GM23338 (cell line): ENCODE measurements at regions not wholly inside any gene's neighbourhood (a gene's known extent, or its start where the extent isn't known, plus 50 kb on each side); places are given as distances from the start of the nearest gene placed in this dataset.

ENCODE experiments used
- ATAC-seq: fragments of 200-7000 bp; cut with Tn5 transposase; 3 replicates; pipeline ENCODE4 v1.9.1; 2020
- DNase-seq: peaks from one replicate; pipeline ENCODE4 v3.0.0-alpha.2; 2015; ENCODE audit warnings: low spot score
- H2AFZ ChIP-seq: fragments of 200-600 bp; sonication (generic); 2 replicates; pipeline ENCODE4 v1.8.0; 2016; ENCODE audit warnings: antibody characterized with exemption, mild to moderate bottlenecking, moderate library complexity
- H3F3A ChIP-seq: fragments of 200-600 bp; sonication (generic); replicated peaks from 2 replicates; pipeline ENCODE4 v1.8.0; 2017; ENCODE audit warnings: antibody characterized with exemption, mixed run types, low read depth
- H3K27ac ChIP-seq: fragments of 200-600 bp; sonication (generic); 2 replicates; pipeline ENCODE4 v1.6.1; 2016; ENCODE audit warnings: low read depth
- H3K27me3 ChIP-seq: fragments of 200-600 bp; sonication (generic); 2 replicates; pipeline ENCODE4 v1.8.0; 2016; ENCODE audit warnings: mild to moderate bottlenecking, mixed run types, moderate library complexity; ENCODE audit not compliant: insufficient read depth
- H3K36me3 ChIP-seq: fragments of 200-600 bp; sonication (generic); 2 replicates; pipeline ENCODE4 v1.8.0; 2016; ENCODE audit warnings: mild to moderate bottlenecking; ENCODE audit not compliant: insufficient read depth
- H3K4me1 ChIP-seq: fragments of 200-600 bp; sonication (generic); 2 replicates; pipeline ENCODE4 v1.8.0; 2016; ENCODE audit warnings: mild to moderate bottlenecking, moderate library complexity; ENCODE audit not compliant: insufficient read depth
- H3K4me2 ChIP-seq: fragments of 200-600 bp; sonication (generic); 2 replicates; pipeline ENCODE4 v1.7.1; 2017; ENCODE audit warnings: mixed run types
- H3K4me3 ChIP-seq: fragments of 200-600 bp; sonication (generic); 2 replicates; pipeline ENCODE4 v1.6.1; 2016; ENCODE audit warnings: mixed run types
- H3K79me2 ChIP-seq: fragments of 200-600 bp; sonication (generic); replicated peaks from 2 replicates; pipeline ENCODE4 v1.8.0; 2017; ENCODE audit warnings: mild to moderate bottlenecking; ENCODE audit not compliant: insufficient read depth
- H3K9me2 ChIP-seq: fragments of 200-600 bp; sonication (generic); 2 replicates; pipeline ENCODE4 v1.8.0; 2017; ENCODE audit not compliant: insufficient read depth
- H4K20me1 ChIP-seq: fragments of 200-600 bp; sonication (generic); replicated peaks from 2 replicates; pipeline ENCODE4 v1.8.0; 2017; ENCODE audit warnings: mild to moderate bottlenecking; ENCODE audit not compliant: insufficient read depth
- H3K27ac Mint-ChIP-seq: 2 replicates; pipeline ENCODE4 v1.8.0; 2020; ENCODE audit warnings: inconsistent platforms, mild to moderate bottlenecking, moderate library complexity, mixed read lengths
- H3K27me3 Mint-ChIP-seq: 3 replicates; pipeline ENCODE4 v1.8.0; 2022; ENCODE audit warnings: low read depth, mild to moderate bottlenecking, moderate library complexity, mixed read lengths, inconsistent platforms; ENCODE audit not compliant: insufficient read depth, poor library complexity
- H3K36me3 Mint-ChIP-seq: 3 replicates; pipeline ENCODE4 v1.8.0; 2021; ENCODE audit warnings: low read depth, mild to moderate bottlenecking, inconsistent platforms, moderate library complexity, mixed read lengths
- H3K4me1 Mint-ChIP-seq: 3 replicates; pipeline ENCODE4 v1.8.0; 2020; ENCODE audit warnings: mild to moderate bottlenecking, inconsistent platforms, mixed read lengths
- H3K4me3 Mint-ChIP-seq: 3 replicates; pipeline ENCODE4 v1.8.0; 2021; ENCODE audit warnings: moderate library complexity, mild to moderate bottlenecking, inconsistent platforms, mixed read lengths
- H3K9me3 Mint-ChIP-seq: 3 replicates; pipeline ENCODE4 v1.8.0; 2020; ENCODE audit warnings: moderate library complexity, mild to moderate bottlenecking, inconsistent platforms, mixed read lengths
- CREB1 ChIP-seq: fragments of 250-450 bp; sonication (Bioruptor Pico); IDR thresholded peaks from 2 replicates; pipeline ENCODE4 v1.5.0; 2020; ENCODE audit warnings: low read depth, mild to moderate bottlenecking, moderate library complexity
- CTCF ChIP-seq, 2 experiments: fragments of 200-600 bp in 1 of 2; sonication (generic) in 1 of 2; conservative IDR thresholded peaks; 2 replicates each; pipeline versions ENCODE4 v1.5.1 to v1.6.1; 2016 to 2017; ENCODE audit warnings: antibody characterized with exemption in 2 of 2, low read depth in 2 of 2, mild to moderate bottlenecking in 2 of 2, moderate library complexity in 1 of 2
- EZH2 ChIP-seq: fragments of 200-600 bp; sonication (generic); IDR thresholded peaks from one replicate; pipeline ENCODE4 v1.8.0; 2017; ENCODE audit warnings: antibody characterized with exemption, mild to moderate bottlenecking, low read depth; ENCODE audit not compliant: unreplicated experiment
- EZH2phosphoT487 ChIP-seq: fragments of 200-600 bp; sonication (generic); IDR thresholded peaks from one replicate; pipeline ENCODE4 v1.8.1; 2018; ENCODE audit warnings: antibody characterized with exemption; ENCODE audit not compliant: unreplicated experiment
- JUNB ChIP-seq: IDR thresholded peaks from one replicate; pipeline ENCODE4 v1.6.1; 2016; ENCODE audit warnings: antibody characterized with exemption; ENCODE audit not compliant: unreplicated experiment
- NANOG ChIP-seq: IDR thresholded peaks from 2 replicates; pipeline ENCODE4 v1.6.1; 2016; ENCODE audit warnings: antibody characterized with exemption, borderline replicate concordance
- POLR2AphosphoS5 ChIP-seq: IDR thresholded peaks from 2 replicates; pipeline ENCODE4 v1.6.1; 2016; ENCODE audit warnings: antibody characterized with exemption, low read depth
- STAT1 ChIP-seq: IDR thresholded peaks from one replicate; pipeline ENCODE4 v1.6.1; 2016; ENCODE audit warnings: antibody characterized with exemption; ENCODE audit not compliant: unreplicated experiment
- ZNF114 ChIP-seq: fragments of 250-450 bp; sonication (Bioruptor Pico); IDR thresholded peaks from 2 replicates; pipeline ENCODE4 v1.5.0; 2020; ENCODE audit warnings: mild to moderate bottlenecking, moderate library complexity
- ZNF331 ChIP-seq: fragments of 250-450 bp; sonication (Bioruptor Pico); IDR thresholded peaks from 2 replicates; pipeline ENCODE4 v1.5.0; 2020; ENCODE audit warnings: low read depth, mild to moderate bottlenecking, moderate library complexity
- TF ChIP-seq, protein P1 (sequence below): IDR thresholded peaks from one replicate; pipeline ENCODE4 v1.6.1; 2018; ENCODE audit warnings: antibody characterized with exemption; ENCODE audit not compliant: unreplicated experiment
- TF ChIP-seq, protein P2 (sequence below): fragments of 250-450 bp; sonication (Bioruptor Pico); IDR thresholded peaks from 2 replicates; pipeline ENCODE4 v1.5.0; 2020; ENCODE audit warnings: mild to moderate bottlenecking, moderate library complexity
- TF ChIP-seq, protein P3 (sequence below): IDR thresholded peaks from 2 replicates; pipeline ENCODE4 v1.6.1; 2016; ENCODE audit warnings: antibody characterized with exemption

DNA sequence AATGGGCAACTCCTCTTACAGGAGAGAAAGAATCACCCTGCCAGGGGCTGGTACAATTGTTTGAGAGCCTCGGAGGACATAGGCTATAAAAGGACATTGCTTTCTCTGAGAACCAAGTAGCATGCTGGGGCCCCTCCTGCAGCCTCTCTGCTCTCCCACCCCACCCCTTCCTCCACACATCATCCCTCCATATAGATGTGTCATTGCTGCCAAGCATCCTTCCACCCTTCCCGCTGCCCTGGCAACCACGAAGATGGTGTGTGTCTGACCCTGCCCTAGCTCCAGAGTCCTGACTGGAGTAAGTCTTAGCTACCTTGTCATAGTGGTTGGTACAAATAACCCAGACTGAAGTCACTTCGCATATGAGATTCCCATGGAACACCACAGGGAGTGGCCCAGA is 129.7 kb downstream of the SNX5 start:
- Histone ChIP-seq H3K4me3 (no peak overlapping the region), H3K9me2 (no peaks in the 10 kb centered on the region), H3K36me3 (no peaks in the 10 kb centered on the region), H3F3A (no peaks in the 10 kb centered on the region), H3K27me3 (no peaks in the 10 kb centered on the region), H3K4me2 (no peak overlapping the region), H3K4me1 (peaks cover 16% of the 10 kb centered on the region), H3K27ac (no peak overlapping the region), H2AFZ (peak overlapping the region; percentile 78; the same call in 1 of the 2 replicates), H4K20me1 (no peaks in the 10 kb centered on the region), H3K79me2 (no peaks in the 10 kb centered on the region)
- TF ChIP-seq STAT1 (no peak), EZH2 (no peak), NANOG (no peak), CREB1 (CRISPR knock-in tag) (no peak), EZH2phosphoT487 (no peak), ZNF331 (CRISPR knock-in tag) (no peak), CTCF (conservative IDR thresholded peaks at IDR 0.05; ENCODE audit: low read depth in 2 of 2) (no peak), ZNF114 (CRISPR knock-in tag) (no peak), JUNB (no peak), POLR2AphosphoS5 (no peak)
- TF ChIP-seq, protein P1, sequence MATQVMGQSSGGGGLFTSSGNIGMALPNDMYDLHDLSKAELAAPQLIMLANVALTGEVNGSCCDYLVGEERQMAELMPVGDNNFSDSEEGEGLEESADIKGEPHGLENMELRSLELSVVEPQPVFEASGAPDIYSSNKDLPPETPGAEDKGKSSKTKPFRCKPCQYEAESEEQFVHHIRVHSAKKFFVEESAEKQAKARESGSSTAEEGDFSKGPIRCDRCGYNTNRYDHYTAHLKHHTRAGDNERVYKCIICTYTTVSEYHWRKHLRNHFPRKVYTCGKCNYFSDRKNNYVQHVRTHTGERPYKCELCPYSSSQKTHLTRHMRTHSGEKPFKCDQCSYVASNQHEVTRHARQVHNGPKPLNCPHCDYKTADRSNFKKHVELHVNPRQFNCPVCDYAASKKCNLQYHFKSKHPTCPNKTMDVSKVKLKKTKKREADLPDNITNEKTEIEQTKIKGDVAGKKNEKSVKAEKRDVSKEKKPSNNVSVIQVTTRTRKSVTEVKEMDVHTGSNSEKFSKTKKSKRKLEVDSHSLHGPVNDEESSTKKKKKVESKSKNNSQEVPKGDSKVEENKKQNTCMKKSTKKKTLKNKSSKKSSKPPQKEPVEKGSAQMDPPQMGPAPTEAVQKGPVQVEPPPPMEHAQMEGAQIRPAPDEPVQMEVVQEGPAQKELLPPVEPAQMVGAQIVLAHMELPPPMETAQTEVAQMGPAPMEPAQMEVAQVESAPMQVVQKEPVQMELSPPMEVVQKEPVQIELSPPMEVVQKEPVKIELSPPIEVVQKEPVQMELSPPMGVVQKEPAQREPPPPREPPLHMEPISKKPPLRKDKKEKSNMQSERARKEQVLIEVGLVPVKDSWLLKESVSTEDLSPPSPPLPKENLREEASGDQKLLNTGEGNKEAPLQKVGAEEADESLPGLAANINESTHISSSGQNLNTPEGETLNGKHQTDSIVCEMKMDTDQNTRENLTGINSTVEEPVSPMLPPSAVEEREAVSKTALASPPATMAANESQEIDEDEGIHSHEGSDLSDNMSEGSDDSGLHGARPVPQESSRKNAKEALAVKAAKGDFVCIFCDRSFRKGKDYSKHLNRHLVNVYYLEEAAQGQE: no peak
- TF ChIP-seq, protein P2, sequence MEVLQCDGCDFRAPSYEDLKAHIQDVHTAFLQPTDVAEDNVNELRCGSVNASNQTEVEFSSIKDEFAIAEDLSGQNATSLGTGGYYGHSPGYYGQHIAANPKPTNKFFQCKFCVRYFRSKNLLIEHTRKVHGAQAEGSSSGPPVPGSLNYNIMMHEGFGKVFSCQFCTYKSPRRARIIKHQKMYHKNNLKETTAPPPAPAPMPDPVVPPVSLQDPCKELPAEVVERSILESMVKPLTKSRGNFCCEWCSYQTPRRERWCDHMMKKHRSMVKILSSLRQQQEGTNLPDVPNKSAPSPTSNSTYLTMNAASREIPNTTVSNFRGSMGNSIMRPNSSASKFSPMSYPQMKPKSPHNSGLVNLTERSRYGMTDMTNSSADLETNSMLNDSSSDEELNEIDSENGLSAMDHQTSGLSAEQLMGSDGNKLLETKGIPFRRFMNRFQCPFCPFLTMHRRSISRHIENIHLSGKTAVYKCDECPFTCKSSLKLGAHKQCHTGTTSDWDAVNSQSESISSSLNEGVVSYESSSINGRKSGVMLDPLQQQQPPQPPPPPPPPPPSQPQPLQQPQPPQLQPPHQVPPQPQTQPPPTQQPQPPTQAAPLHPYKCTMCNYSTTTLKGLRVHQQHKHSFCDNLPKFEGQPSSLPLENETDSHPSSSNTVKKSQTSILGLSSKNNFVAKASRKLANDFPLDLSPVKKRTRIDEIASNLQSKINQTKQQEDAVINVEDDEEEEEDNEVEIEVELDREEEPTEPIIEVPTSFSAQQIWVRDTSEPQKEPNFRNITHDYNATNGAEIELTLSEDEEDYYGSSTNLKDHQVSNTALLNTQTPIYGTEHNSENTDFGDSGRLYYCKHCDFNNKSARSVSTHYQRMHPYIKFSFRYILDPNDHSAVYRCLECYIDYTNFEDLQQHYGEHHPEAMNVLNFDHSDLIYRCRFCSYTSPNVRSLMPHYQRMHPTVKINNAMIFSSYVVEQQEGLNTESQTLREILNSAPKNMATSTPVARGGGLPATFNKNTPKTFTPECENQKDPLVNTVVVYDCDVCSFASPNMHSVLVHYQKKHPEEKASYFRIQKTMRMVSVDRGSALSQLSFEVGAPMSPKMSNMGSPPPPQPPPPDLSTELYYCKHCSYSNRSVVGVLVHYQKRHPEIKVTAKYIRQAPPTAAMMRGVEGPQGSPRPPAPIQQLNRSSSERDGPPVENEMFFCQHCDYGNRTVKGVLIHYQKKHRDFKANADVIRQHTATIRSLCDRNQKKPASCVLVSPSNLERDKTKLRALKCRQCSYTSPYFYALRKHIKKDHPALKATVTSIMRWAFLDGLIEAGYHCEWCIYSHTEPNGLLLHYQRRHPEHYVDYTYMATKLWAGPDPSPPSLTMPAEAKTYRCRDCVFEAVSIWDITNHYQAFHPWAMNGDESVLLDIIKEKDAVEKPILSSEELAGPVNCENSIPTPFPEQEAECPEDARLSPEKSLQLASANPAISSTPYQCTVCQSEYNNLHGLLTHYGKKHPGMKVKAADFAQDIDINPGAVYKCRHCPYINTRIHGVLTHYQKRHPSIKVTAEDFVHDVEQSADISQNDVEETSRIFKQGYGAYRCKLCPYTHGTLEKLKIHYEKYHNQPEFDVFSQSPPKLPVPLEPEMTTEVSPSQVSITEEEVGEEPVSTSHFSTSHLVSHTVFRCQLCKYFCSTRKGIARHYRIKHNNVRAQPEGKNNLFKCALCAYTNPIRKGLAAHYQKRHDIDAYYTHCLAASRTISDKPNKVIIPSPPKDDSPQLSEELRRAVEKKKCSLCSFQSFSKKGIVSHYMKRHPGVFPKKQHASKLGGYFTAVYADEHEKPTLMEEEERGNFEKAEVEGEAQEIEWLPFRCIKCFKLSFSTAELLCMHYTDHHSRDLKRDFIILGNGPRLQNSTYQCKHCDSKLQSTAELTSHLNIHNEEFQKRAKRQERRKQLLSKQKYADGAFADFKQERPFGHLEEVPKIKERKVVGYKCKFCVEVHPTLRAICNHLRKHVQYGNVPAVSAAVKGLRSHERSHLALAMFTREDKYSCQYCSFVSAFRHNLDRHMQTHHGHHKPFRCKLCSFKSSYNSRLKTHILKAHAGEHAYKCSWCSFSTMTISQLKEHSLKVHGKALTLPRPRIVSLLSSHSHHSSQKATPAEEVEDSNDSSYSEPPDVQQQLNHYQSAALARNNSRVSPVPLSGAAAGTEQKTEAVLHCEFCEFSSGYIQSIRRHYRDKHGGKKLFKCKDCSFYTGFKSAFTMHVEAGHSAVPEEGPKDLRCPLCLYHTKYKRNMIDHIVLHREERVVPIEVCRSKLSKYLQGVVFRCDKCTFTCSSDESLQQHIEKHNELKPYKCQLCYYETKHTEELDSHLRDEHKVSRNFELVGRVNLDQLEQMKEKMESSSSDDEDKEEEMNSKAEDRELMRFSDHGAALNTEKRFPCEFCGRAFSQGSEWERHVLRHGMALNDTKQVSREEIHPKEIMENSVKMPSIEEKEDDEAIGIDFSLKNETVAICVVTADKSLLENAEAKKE (CRISPR knock-in tag): no peak
- TF ChIP-seq, protein P3, sequence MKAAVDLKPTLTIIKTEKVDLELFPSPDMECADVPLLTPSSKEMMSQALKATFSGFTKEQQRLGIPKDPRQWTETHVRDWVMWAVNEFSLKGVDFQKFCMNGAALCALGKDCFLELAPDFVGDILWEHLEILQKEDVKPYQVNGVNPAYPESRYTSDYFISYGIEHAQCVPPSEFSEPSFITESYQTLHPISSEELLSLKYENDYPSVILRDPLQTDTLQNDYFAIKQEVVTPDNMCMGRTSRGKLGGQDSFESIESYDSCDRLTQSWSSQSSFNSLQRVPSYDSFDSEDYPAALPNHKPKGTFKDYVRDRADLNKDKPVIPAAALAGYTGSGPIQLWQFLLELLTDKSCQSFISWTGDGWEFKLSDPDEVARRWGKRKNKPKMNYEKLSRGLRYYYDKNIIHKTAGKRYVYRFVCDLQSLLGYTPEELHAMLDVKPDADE: no peak
- Mint-ChIP-seq H3K27me3 (peaks cover 7% of the 10 kb centered on the region), H3K4me3 (no peak overlapping the region), H3K27ac (no peak overlapping the region), H3K9me3 (no peaks in the 10 kb centered on the region; the same call in 2 of the 3 replicates), H3K4me1 (peaks cover 25% of the 10 kb centered on the region), H3K36me3 (no peaks in the 10 kb centered on the region)
- DNase-seq (no peak), ATAC-seq (no peak)
